OCI-LY7 (cell line): ENCODE measurements at regions not wholly inside any gene's neighbourhood (a gene's known extent, or its start where the extent isn't known, plus 50 kb on each side); places are given as distances from the start of the nearest gene placed in this dataset.

ENCODE experiments used
- BruUV-seq: library from RNA; stranded (reverse); fragments of 400-500 nt; replicated peaks from 2 replicates; lab custom pipeline; 2021; lab: Mats Ljungman, UMichigan
- CTCF ChIA-PET: fragments of 300-600 bp; sonication (Branson Sonifier 250); formaldehyde crosslinking; loops from one replicate; lab custom pipeline; 2022; ENCODE audit warnings: antibody characterized with exemption; ENCODE audit not compliant: unreplicated experiment; lab: Charles Lee
- POLR2A ChIA-PET: fragments of 300-600 bp; sonication (Branson Sonifier 250); formaldehyde crosslinking; loops from one replicate; lab custom pipeline; 2022; ENCODE audit warnings: antibody characterized with exemption; lab: Charles Lee
- DNase-seq: peaks from one replicate; pipeline ENCODE4 v3.0.0-alpha.2; 2015; ENCODE audit warnings: low spot score
- H2AFZ ChIP-seq: fragments of 200-600 bp; sonication (generic), shearing (Covaris generic); 2 replicates; pipeline ENCODE4 v1.6.1; 2014; ENCODE audit warnings: mild to moderate bottlenecking, antibody characterized with exemption, low read length, moderate library complexity
- H3K27ac ChIP-seq: fragments of 200-600 bp; sonication (generic); 2 replicates; pipeline ENCODE4 v1.5.1; 2014; ENCODE audit warnings: mixed run types, low read depth, mild to moderate bottlenecking, moderate library complexity, low read length, inconsistent platforms; ENCODE audit not compliant: poor library complexity, severe bottlenecking
- H3K36me3 ChIP-seq: fragments of 200-600 bp; sonication (generic); 2 replicates; pipeline ENCODE4 v1.6.1; 2014; ENCODE audit warnings: mild to moderate bottlenecking, antibody characterized with exemption, low read length, moderate library complexity, mixed read lengths; ENCODE audit not compliant: insufficient read depth
- H3K4me1 ChIP-seq: fragments of 200-600 bp; sonication (generic); 2 replicates; pipeline ENCODE4 v1.5.1; 2014; ENCODE audit warnings: mild to moderate bottlenecking, low read length; ENCODE audit not compliant: insufficient read depth, poor library complexity, severe bottlenecking
- H3K4me2 ChIP-seq: fragments of 200-600 bp; sonication (generic); 2 replicates; pipeline ENCODE4 v1.6.1; 2014; ENCODE audit warnings: mild to moderate bottlenecking, low read length
- H3K4me3 ChIP-seq: fragments of 200-600 bp; sonication (generic); 2 replicates; pipeline ENCODE4 v1.5.1; 2014; ENCODE audit warnings: mild to moderate bottlenecking, low read depth, low read length; ENCODE audit not compliant: poor library complexity, severe bottlenecking
- H3K79me2 ChIP-seq: fragments of 200-600 bp; sonication (generic); 2 replicates; pipeline ENCODE4 v1.6.1; 2016; ENCODE audit warnings: low read depth, mild to moderate bottlenecking, low read length, moderate library complexity, mixed read lengths; ENCODE audit not compliant: insufficient read depth
- H3K9me2 ChIP-seq: fragments of 200-600 bp; sonication (generic); 2 replicates; pipeline ENCODE4 v1.6.1; 2016; ENCODE audit warnings: mild to moderate bottlenecking, low read length, mixed read lengths; ENCODE audit not compliant: insufficient read depth
- H3K9me3 ChIP-seq: fragments of 200-600 bp; sonication (generic); 2 replicates; pipeline ENCODE4 v1.6.1; 2014; ENCODE audit warnings: mild to moderate bottlenecking, mixed run types, low read length, mixed read lengths
- H4K20me1 ChIP-seq: fragments of 200-600 bp; sonication (generic); 2 replicates; pipeline ENCODE4 v1.6.1; 2014; ENCODE audit warnings: mild to moderate bottlenecking, antibody characterized with exemption, low read length, moderate library complexity, mixed read lengths; ENCODE audit not compliant: insufficient read depth
- CTCF ChIP-seq: fragments of 200-600 bp; sonication (generic); conservative IDR thresholded peaks from 2 replicates; pipeline ENCODE4 v1.5.1; 2014; ENCODE audit warnings: mild to moderate bottlenecking, antibody characterized with exemption, low read length, moderate library complexity, mixed read lengths
- EZH2phosphoT487 ChIP-seq: fragments of 200-600 bp; sonication (generic); IDR thresholded peaks from 2 replicates; pipeline ENCODE4 v1.6.1; 2018; ENCODE audit warnings: low read depth, borderline replicate concordance, mild to moderate bottlenecking, mixed run types, antibody characterized with exemption, low read length, moderate library complexity, mixed read lengths
- intact Hi-C: fragments of 100-400 bp; cut with micrococcal nuclease; formaldehyde crosslinking; loops from one replicate; pipeline ENCODE4 v1.10.0; 2022; ENCODE audit not compliant: unreplicated experiment

GRCh38 chr7:91811236-91811635 lies 69.3 kb downstream of the MTERF1 start:
- Histone ChIP-seq H3K4me1 (no peaks in the 10 kb centered on the region), H4K20me1 (no peaks in the 10 kb centered on the region), H2AFZ (no peak overlapping the region), H3K27ac (no peak overlapping the region), H3K4me2 (no peak overlapping the region), H3K9me2 (no peaks in the 10 kb centered on the region), H3K4me3 (no peak overlapping the region), H3K36me3 (no peaks in the 10 kb centered on the region), H3K79me2 (no peaks in the 10 kb centered on the region), H3K9me3 (no peaks in the 10 kb centered on the region)
- ChIA-PET POLR2A (no interaction called here), CTCF (no interaction called here)
- intact Hi-C loops: no loop called here
- TF ChIP-seq EZH2phosphoT487: no peak
- TF ChIP-seq CTCF: no peak
- DNase-seq: no peak
- no TSS peak for BruUV-seq

GRCh38 chr7:91811641-91812040 lies 68.9 kb downstream of the MTERF1 start:
- DNase-seq: no peak
- TF ChIP-seq CTCF (no peak), EZH2phosphoT487 (no peak)
- no peak overlapping the region for H3K4me3 ChIP-seq
- BruUV-seq: no TSS peak
- CTCF ChIA-PET: no interaction called here
- H2AFZ ChIP-seq: no peak overlapping the region
- no peaks in the 10 kb centered on the region for H3K4me1 ChIP-seq
- POLR2A ChIA-PET: no interaction called here
- no peaks in the 10 kb centered on the region for H3K9me3 ChIP-seq
- H3K27ac ChIP-seq: no peak overlapping the region
- H4K20me1 ChIP-seq: no peaks in the 10 kb centered on the region
- H3K9me2 ChIP-seq: no peaks in the 10 kb centered on the region
- intact Hi-C loops: no loop called here
- H3K4me2 ChIP-seq: no peak overlapping the region
- H3K79me2 ChIP-seq: no peaks in the 10 kb centered on the region
- H3K36me3 ChIP-seq: no peaks in the 10 kb centered on the region

GRCh38 chr7:91812388-91812787 lies 68.1 kb downstream of the MTERF1 start:
- H3K9me2 ChIP-seq: no peaks in the 10 kb centered on the region
- BruUV-seq: no TSS peak

More at GRCh38 chr7:91812388-91812787, 68.1 kb downstream of the MTERF1 start:
- Histone ChIP-seq H3K36me3 (no peaks in the 10 kb centered on the region), H3K9me3 (no peaks in the 10 kb centered on the region), H3K79me2 (no peaks in the 10 kb centered on the region), H3K4me2 (no peak overlapping the region), H4K20me1 (no peaks in the 10 kb centered on the region), H3K27ac (no peak overlapping the region), H3K4me1 (no peaks in the 10 kb centered on the region), H3K4me3 (no peak overlapping the region), H2AFZ (no peak overlapping the region)
- ChIA-PET POLR2A (no interaction called here), CTCF (no interaction called here)
- TF ChIP-seq CTCF: no peak
- TF ChIP-seq EZH2phosphoT487: no peak
- no peak for DNase-seq
- intact Hi-C loops: no loop called here
